Uterus (tissue), 2 donors: ENCODE measurements at regions not wholly inside any gene's neighbourhood (a gene's known extent, or its start where the extent isn't known, plus 50 kb on each side); places are given as distances from the start of the nearest gene placed in this dataset.

Source experiments
- CTCF ChIP-seq, 4 experiments: fragments of 200-600 bp in 2 of 4; fragments of 450-650 bp in 2 of 4; sonication (generic) in 2 of 4; IDR thresholded peaks; one replicate each; pipeline ENCODE4 v1.5.1; 2016 to 2019; ENCODE audit warnings: antibody characterized with exemption in 4 of 4, mild to moderate bottlenecking in 2 of 4, moderate library complexity in 1 of 4
- POLR2A ChIP-seq, 2 donors: fragments of 450-650 bp; IDR thresholded peaks; one replicate each; pipeline ENCODE4 v1.6.1; 2016; ENCODE audit warnings: antibody characterized with exemption in 2 of 2, mild to moderate bottlenecking in 1 of 2, moderate library complexity in 1 of 2

- no peak for TF ChIP-seq POLR2A (IDR thresholded peaks at IDR 0.05)
- TF ChIP-seq CTCF (IDR thresholded peaks at IDR 0.05) = no peak
Observed at GRCh38 chr10:1963341-1963740, 226.0 kb upstream of the ADARB2 start.
